Upper lobe of right lung (tissue), 1 donor: ENCODE measurements at regions not wholly inside any gene's neighbourhood (a gene's known extent, or its start where the extent isn't known, plus 50 kb on each side); places are given as distances from the start of the nearest gene placed in this dataset.
"Not testable (repeated sequence)": the region's sequence is repeated elsewhere in the genome, so short reads cannot be mapped to it uniquely, and the experiment has no call there.

ENCODE experiments used
- ATAC-seq: fragments of 200-7000 bp; cut with Tn5 transposase; one replicate; pipeline ENCODE4 v1.9.1; 2020; ENCODE audit warnings: mild to moderate bottlenecking, moderate library complexity
- DNase-seq: peaks from one replicate; pipeline ENCODE4 v3.0.0-alpha.2; 2020
- H3K27ac ChIP-seq: fragments of 200-600 bp; one replicate; pipeline ENCODE4 v1.8.0; 2022
- H3K27me3 ChIP-seq: fragments of 200-600 bp; one replicate; pipeline ENCODE4 v1.8.0; 2022; ENCODE audit warnings: mild to moderate bottlenecking
- H3K36me3 ChIP-seq: fragments of 200-600 bp; one replicate; pipeline ENCODE4 v1.8.0; 2022
- H3K4me1 ChIP-seq: fragments of 200-600 bp; one replicate; pipeline ENCODE4 v1.8.0; 2022
- H3K4me3 ChIP-seq: fragments of 200-600 bp; one replicate; pipeline ENCODE4 v1.8.0; 2022; ENCODE audit warnings: mild to moderate bottlenecking
- H3K9me3 ChIP-seq: fragments of 200-600 bp; one replicate; pipeline ENCODE4 v1.8.0; 2022
- CTCF ChIP-seq: fragments of 200-600 bp; IDR thresholded peaks from one replicate; pipeline ENCODE4 v1.8.0; 2022; ENCODE audit warnings: antibody characterized with exemption
- intact Hi-C: fragments of 100-400 bp; cut with DNase I; formaldehyde crosslinking; loops from one replicate; pipeline ENCODE4 v1.11.0; 2022
- donor health status: DM: no; HTN: yes; CAD: no; lungs with severe emphysema.

GRCh38 chr3:166274351-166275023 lies 437.3 kb upstream of the BCHE start:
- no peak for TF ChIP-seq CTCF
- Histone ChIP-seq H3K4me3 (no peak overlapping the region), H3K9me3 (no peaks in the 10 kb centered on the region), H3K27ac (no peak overlapping the region), H3K4me1 (no peaks in the 10 kb centered on the region), H3K36me3 (no peaks in the 10 kb centered on the region), H3K27me3 (no peaks in the 10 kb centered on the region)
- intact Hi-C loops, result no loop called here
- ATAC-seq (no peak), DNase-seq (no peak)

- Histone ChIP-seq H3K27ac (no peak overlapping the region), H3K4me3 (no peak overlapping the region), H3K9me3 (no peaks in the 10 kb centered on the region), H3K4me1 (no peaks in the 10 kb centered on the region), H3K27me3 (no peaks in the 10 kb centered on the region), H3K36me3 (no peaks in the 10 kb centered on the region)
- ATAC-seq (no peak), DNase-seq (no peak)
- no peak for TF ChIP-seq CTCF
- intact Hi-C loops, result no loop called here
Observed at GRCh38 chr3:166270429-166270828, 433.2 kb upstream of the BCHE start.

- DNase-seq (no peak), ATAC-seq (no peak)
- Histone ChIP-seq H3K9me3 (no peaks in the 10 kb centered on the region), H3K27me3 (no peaks in the 10 kb centered on the region), H3K27ac (no peak overlapping the region), H3K4me3 (no peak overlapping the region), H3K36me3 (no peaks in the 10 kb centered on the region), H3K4me1 (no peaks in the 10 kb centered on the region)
- TF ChIP-seq CTCF, result no peak
- intact Hi-C loops, result no loop called here
Observed at GRCh38 chr3:166265153-166265552, 427.9 kb upstream of the BCHE start.

GRCh38 chr3:166263460-166263859 lies 426.2 kb upstream of the BCHE start:
- no peaks in the 10 kb centered on the region for H3K36me3 ChIP-seq
- no peak overlapping the region for H3K4me3 ChIP-seq
- H3K4me1 ChIP-seq, result no peaks in the 10 kb centered on the region
- DNase-seq (no peak), ATAC-seq (no peak)
- intact Hi-C loops, result no loop called here
- H3K9me3 ChIP-seq, result no peaks in the 10 kb centered on the region
- no peaks in the 10 kb centered on the region for H3K27me3 ChIP-seq
- no peak overlapping the region for H3K27ac ChIP-seq
- no peak for TF ChIP-seq CTCF

GRCh38 chr3:166258293-166258850 lies 421.1 kb upstream of the BCHE start:
- peak; percentile 51 for DNase-seq
- H3K27me3 ChIP-seq, ATAC-seq, H3K36me3 ChIP-seq, H3K9me3 ChIP-seq, intact Hi-C loops, H3K27ac ChIP-seq, H3K4me1 ChIP-seq, H3K4me3 ChIP-seq: not testable (repeated sequence)

GRCh38 chr3:166257715-166258114 lies 420.5 kb upstream of the BCHE start:
- no peak for TF ChIP-seq CTCF
- no peak for DNase-seq

More at GRCh38 chr3:166257715-166258114, 420.5 kb upstream of the BCHE start:
- Histone ChIP-seq H3K4me3 (no peak overlapping the region), H3K9me3 (no peaks in the 10 kb centered on the region), H3K27me3 (no peaks in the 10 kb centered on the region), H3K4me1 (no peaks in the 10 kb centered on the region), H3K36me3 (no peaks in the 10 kb centered on the region), H3K27ac (no peak overlapping the region)
- ATAC-seq, result no peak
- intact Hi-C loops, result no loop called here
